Urothelium cell line (cell line): ENCODE measurements at regions not wholly inside any gene's neighbourhood (a gene's known extent, or its start where the extent isn't known, plus 50 kb on each side); places are given as distances from the start of the nearest gene placed in this dataset.

ENCODE experiments used
- DNase-seq: peaks from one replicate; pipeline ENCODE4 v3.0.0; 2011; ENCODE audit warnings: low spot score, mixed read lengths
- FAIRE-seq: peaks from 2 replicates; lab custom pipeline; 2011; peaks lifted over from hg19 to GRCh38; lab: Jason Lieb, UNC

DNA sequence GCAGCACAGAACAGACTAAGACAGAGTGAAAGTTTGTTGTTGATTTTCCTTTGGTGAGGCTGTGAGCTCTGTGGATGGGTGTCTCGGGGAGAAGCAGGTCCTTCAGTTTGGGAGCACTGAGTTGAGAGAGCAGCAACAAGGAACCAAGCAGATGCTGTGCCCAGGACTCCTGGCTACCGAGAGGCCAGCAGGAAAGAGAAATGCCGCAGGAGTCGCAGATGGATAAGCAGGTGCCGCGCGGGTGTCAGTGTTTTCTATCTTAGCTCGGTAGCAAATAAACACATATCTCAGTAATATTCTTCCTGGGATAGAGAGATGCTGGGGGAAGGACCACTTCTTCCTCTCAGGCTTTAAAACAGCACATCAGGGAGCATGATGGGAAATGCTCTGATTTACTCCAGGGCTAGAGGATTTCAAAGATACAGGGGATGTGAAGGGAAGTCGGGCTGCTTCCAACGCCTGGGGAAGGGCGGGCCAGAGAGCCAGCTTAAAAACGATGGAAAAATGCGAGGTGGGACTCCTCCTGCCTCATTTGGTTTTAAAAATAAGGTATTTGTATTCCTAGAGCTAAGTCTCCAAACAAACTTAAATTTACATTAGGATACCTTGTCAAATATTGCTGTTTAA, 470.7 kb upstream of the B3GAT1 start:
- FAIRE-seq = no peak
- no peak for DNase-seq

DNA sequence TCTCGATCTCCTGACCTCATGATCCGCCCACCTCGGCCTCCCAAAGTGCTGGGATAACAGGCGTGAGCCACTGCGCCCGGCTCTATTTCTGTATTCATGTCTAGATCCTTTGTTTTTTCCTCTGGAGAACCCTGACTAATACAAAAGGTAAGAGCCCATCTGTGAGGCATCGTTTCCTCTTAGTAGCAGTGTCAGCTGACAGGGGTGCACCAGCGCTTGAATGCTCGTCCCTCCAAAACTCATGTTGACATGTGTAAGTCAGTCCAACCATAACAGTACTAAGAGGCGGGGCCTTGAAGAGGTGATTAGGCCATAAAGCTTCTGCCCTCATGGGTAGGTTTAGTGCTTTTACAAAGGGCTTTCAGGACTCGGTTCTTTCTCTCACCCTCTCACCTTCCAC, 470.1 kb upstream of the B3GAT1 start:
- DNase-seq (no peak), FAIRE-seq (no peak)

DNA sequence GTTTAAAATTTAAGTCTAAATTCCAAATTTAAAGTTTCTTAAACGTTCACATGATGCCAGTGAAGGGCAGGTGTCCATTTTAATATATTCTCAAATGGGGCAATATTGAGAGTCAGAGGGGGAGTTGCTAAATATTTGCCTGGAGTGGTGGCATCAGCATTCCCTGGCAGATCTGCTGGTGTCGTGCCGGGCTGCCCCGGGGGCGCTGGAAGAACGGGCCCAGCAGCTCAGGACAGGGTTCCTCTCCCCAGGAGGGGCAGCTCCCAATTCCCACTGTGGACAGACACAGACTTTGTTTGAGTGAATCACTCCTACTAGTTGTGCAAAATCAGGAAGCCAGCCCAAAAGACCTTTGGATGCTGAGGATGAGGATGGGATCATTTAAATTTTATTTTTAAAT, 468.7 kb upstream of the B3GAT1 start:
- DNase-seq (no peak), FAIRE-seq (no peak)

DNA sequence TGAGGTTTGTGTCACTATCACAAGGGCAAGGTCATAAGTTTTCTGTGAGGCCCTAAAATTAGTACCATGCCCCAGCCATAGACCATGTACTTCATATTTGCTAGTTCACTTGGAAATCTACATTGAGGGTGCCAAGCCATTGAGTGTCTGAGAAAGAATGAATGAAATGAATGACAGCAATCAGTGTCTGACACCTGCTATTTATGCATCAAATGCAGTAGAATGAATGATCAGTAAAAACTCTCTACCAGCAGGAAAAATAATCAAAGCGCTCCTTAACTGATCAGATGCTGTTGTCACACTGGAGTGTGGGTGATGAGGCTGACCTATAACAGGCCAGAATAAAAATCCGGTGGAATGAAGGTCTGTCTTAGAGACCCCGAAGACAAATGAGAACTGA, 467.9 kb upstream of the B3GAT1 start:
- no peak for FAIRE-seq
- DNase-seq = no peak

DNA sequence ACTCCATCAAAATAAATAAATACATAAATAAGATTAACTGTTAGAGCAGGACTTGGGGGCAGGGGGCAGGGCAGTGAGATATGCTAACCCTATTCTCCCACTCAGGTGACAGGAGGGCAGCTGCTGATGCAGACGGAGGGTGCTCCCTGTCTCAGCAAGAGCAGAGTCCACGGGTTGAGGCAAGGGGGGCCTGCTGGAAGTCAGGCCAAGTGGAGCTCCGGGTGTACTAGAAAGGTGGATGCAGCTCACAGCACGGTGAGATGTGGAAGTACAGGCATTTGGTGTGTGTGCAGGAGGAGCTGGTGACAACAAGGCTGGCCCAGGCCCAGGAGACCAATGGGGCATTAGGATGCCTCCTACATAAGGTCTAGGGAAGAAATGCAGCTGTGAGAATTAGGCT, 467.3 kb upstream of the B3GAT1 start:
- FAIRE-seq (no peak), DNase-seq (no peak)

DNA sequence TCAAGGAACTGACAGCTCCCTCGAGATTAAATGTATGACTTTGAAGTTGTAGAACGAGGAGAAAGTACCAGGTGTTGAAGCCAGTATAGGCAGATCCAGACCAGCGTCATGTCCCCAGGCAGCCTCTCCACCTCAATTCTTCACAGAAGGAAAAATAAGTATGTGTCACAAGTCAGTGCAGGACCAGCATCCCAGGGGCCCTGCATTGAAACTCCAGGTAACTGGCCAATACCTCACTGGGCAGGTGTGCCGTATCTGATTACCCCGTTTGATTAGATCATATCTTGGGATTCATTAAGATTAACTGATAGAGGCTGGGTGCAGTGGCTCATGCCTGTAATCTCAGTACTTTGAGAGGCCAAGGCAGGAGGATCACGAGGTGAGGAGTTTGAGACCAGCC, 466.7 kb upstream of the B3GAT1 start:
- FAIRE-seq = no peak
- no peak for DNase-seq

DNA sequence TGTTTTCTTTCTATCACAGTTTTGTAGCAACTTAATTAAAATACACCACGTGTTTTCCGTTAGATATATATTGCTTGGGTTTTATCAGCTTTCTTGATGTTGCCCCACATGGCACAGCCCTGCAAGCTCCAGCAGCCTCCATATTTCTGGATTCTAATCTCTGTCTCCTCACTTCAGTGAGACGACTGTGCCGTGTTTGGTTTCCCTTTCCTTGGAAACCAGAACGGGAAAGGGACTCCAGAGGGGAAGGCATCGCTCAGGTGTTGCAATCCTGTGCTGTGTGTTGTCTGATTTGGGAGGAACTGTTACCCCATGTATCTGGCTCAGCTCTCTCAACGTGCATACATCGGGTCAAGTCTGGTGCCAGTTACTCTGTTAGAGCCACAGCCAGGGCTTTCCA, 464.2 kb upstream of the B3GAT1 start:
- no peak for DNase-seq
- no peak for FAIRE-seq

DNA sequence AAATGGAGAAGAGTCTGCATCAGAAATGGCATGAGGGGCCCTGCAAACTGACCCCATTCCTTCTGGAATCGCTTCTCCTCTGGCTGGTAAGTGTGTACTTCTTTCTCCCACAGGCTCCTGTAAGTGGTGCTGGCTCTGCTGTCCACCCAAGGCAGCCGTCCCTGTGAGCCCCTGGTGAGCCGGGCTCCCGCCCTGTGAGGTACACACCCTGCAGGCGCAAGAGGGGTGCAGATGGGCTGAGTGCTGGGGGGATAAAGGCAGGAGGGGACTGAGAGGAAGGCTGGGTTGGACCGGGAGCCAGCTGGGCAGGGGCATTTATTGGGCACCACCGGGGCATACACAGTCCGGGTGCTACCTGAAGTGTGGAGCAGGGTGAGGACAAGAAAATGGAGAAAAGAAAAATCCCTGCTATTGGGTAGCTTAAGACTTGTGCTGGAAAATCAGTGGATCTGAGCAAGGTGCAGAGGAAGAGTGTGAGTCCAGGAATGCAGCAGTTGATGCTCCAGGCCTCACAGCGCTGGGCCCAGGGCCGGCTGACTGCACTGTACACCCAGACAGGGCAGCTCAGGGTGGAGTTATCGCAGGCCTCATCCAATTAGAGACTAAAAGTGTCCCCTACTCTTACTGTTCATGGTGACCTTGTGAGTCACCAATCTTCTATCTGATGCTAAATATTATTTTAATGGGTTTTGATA, 455.1 kb upstream of the B3GAT1 start:
- FAIRE-seq (no peak), DNase-seq (no peak)

DNA sequence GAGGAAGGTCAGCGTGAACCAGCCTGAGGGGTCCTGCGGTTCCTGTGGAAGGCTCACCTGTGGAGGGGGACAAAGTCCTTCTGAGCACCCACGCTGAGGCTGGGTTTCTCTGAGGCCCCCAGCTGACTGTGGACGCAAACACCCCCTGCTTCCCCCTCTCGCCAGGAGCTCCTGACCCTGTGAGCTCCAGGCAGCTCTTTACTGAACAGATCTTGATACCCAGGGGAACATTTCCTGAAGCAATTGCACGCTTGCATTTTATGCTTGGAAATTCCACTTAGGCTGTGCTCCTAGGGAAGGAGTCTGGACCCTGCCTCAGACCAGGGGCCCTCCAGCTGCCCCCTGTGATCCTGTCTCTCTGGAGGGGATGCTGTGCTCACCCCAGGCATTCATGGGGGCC, 454.2 kb upstream of the B3GAT1 start:
- FAIRE-seq (no peak), DNase-seq (no peak)

DNA sequence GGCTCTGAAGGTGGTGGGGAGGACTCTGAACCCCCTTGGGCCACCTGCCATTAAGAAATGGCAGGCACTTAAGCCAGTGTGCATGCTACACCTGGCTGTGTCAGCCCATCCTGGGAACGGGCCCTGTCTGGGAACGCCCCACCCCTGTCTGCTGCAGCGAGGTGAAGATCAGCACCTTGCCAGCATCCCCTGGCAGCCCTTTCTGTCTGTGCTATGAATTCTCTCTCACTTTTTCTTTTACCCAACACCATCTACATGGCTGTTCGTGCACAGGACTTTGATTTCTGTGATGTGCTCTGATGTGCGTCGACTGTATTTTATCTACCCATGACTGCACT, 452.9 kb upstream of the B3GAT1 start:
- FAIRE-seq (no peak), DNase-seq (no peak)

DNA sequence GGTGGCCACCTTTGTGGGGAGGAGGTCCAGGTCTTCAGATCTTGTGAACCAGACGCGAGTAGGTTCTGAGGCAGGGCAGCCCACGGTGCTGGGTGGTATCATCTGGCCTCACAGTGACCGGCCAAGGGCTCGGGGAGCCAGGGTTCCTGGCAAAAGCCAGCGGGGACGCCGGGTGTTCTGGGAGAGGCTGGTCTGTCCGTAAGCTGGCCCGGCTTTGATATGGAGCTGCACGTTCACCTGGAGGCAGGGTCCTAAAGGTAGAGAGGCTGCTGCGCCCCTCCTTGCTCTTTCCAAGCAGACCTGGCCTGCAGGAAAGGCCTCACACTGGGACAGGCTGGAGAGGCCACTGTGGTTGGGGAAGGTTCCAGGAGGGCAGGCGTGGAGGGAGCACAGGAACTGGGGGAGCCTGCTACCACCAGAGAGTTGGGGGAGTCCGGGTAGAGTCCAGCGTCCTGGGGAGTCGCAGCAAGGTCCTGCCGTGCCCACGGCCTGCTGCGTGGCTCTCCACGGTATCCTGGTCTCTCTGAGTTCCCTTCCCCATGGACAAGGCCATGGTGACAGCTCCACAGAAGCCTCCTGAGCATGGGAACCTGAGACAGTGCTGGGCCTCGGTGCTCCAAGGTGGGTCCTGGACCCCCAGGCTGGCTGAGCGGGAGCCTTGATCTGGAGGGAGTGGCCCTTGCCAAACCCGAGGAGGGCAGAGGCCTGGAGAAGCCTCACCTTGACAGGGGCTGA, 452.4 kb upstream of the B3GAT1 start:
- FAIRE-seq = no peak
- no peak for DNase-seq

DNA sequence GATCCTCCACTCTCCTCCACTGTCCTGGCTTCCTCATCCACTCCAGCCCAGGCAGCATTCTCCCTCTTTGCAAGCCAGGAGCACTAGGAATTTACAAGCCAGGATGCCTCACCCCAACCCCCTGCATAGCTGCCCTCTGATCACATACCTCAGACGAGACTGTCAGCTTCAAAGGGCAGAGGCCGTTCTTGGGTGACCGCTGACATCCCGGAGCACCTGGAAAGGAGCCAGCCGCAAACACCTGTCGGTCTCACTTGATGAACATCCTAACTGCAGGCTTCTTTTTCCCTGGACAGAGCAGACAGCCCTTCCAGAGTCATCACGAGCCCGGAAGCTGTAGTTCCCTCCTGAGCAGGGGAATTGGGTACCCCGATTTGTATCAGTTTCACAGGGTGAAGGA, 451.3 kb upstream of the B3GAT1 start:
- peak; percentile 18 for DNase-seq
- no peak for FAIRE-seq

DNA sequence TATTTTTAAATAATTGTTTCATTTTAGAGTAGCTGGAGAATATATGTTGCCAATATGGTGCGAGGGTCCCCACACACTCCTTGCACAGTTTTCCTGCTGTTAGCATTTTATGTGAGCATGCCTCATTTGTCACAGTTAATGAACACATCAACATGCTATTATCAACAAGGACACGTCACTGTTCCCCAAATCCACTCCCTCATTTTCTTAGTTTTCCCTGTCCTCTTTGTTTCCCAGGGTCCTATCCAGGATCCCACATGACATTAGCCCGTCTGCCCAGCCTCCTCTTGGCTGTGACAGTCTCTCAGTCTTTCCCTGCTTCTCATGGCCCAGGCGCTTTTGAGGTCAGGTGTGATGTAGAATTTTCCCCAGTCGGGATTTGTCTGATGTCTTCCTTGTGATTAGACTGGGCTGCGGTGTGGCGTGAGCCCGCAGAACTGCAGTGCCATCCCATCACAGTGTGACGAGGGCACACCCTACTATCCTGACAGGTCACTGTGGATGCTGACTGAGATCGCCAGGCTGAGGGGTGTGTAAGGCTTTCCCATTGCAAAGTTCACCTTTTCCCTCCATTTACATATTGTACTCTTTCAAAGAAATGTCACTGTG, 450.6 kb upstream of the B3GAT1 start:
- DNase-seq (no peak), FAIRE-seq (no peak)

DNA sequence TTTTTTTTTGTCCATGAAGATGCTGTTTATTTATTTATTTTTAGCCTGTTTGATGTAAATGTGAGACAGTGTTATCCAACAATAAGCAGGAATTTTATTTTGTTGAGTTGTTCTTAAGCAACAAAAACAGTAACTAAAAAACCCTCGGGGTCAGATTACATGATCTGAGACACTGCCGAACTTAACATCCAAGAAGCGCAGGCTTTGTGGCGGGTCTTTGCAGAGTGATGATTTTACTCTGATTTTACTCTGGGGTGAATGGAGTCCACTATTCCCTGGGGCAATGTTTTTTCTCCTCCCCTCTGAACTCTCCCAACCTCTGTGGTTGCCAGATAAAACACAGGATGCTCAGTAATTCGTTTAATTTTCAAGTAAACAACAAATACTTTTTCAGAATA, 450.1 kb upstream of the B3GAT1 start:
- FAIRE-seq = no peak
- no peak for DNase-seq

DNA sequence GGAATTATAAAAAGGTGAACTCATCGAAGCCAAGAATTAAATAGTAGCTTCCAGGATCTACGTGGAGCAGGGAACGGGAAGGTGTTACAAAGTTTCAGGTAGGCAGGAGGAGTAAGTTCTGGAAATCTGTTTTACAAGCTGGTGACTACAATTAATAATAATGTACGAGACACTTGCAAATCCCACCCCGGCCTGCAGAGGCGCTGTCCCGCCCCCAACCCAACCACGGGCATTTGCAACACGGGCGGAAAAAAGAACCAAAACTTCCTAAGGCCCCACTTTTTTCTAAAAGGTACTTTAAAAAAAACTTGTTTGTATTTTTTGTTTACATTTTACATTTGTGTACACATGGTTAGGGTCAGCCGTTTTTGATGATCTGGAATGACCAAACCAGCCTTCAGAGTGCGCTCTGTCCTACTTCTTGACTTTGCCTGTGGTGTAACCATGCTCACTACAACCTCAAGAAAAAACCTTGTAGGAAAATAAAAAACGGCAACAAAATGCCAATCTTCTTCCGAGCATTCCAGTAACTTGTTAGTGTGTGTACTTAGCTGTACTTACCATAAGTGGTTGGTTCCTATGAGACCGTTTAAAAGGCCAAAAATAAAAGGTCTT, 449.6 kb upstream of the B3GAT1 start:
- DNase-seq (no peak), FAIRE-seq (no peak)

DNA sequence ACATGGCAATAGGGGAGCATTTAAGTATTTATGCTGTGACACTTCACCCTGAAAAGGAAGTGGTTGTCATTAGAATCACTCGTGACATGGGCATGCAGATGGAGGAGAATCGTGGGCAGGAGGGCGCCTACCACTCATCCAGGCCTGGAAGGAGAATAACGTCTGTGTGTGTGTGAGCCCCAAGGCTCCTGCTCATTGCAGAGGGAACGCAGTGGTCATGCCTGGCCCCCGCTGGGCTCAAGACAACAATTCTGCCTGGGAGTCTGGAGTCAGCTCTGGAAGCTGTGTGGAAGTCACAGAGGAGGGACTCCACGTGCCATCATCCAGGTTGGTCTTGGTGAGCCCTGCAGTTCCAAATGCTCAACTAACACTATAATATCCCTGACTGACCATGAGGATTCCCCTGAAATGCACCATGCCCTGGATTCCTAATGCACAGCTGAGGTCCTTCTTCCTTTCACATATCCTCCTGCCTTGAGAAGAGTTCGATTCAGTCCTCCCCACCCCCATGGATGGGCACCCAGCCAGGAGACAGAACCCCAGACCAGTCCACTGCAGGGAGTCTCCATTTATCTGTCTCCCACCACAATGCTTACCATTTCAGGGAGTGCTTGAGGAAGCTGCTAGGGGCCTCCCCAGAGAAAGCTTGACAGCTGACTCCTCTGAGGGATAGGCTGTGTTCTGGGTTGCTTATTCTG, 446.9 kb upstream of the B3GAT1 start:
- FAIRE-seq (no peak), DNase-seq (no peak)

DNA sequence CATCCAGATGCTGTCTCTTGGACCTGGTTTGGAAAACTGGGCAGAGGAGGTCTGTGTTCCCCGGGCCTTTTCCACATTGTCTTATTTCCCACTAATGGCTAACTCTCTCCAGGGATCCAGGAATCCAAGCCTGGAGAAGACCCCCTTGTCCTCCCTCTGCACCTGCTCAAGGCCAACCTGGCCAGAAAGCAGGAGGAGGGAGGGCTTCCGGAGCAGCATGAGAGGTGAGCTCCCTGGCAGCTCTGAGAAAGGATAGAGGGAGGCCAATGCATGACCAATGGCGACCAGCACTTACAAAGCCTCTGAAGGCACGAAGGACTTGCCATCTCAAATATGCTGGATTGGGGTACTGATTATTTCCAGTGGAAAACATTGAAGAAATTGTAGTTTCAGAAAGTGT, 445.0 kb upstream of the B3GAT1 start:
- no peak for FAIRE-seq
- no peak for DNase-seq

DNA sequence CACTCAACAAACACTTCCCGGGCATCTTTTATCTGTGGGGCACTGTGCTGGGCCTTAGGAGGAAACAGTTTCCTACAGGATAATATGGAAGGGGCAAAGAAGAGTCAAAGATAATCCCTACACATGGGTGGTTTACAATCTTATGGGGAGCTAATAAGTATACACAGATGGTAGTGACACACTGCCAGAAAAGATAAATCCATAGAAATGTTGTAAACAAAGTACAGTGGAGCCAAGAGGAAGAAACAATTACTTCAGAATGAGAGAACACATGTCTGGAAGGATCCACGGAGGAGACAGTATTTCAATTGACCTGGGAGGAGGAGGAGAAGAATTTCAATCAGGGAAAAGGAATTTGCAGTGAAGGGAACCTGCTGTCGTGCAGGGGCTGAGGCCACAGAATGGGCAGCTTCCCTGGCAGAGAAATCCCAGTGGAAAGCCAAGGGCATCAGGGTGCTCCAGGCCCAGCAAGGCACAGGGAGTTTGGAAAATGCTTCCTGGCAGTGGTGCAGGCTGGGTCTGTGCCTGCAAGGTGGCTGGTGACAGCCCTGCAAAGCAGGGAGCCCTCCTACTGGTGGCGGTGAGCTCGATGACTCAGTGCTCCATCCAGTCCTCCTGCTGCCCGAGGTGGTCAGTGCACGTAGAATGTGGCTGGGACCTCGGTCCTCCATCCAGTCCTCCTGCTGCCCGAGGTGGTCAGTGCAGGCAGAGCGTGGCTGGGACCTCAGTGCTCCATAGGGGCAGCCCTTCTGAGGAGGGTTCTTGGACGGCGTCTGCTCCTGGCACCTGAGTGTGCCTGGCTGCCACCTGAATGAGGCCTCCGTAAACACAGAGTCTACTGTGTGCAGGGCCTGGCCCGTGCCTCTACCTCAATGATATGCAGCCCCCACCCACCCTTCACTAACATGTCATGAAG, 444.3 kb upstream of the B3GAT1 start:
- DNase-seq (no peak), FAIRE-seq (no peak)

DNA sequence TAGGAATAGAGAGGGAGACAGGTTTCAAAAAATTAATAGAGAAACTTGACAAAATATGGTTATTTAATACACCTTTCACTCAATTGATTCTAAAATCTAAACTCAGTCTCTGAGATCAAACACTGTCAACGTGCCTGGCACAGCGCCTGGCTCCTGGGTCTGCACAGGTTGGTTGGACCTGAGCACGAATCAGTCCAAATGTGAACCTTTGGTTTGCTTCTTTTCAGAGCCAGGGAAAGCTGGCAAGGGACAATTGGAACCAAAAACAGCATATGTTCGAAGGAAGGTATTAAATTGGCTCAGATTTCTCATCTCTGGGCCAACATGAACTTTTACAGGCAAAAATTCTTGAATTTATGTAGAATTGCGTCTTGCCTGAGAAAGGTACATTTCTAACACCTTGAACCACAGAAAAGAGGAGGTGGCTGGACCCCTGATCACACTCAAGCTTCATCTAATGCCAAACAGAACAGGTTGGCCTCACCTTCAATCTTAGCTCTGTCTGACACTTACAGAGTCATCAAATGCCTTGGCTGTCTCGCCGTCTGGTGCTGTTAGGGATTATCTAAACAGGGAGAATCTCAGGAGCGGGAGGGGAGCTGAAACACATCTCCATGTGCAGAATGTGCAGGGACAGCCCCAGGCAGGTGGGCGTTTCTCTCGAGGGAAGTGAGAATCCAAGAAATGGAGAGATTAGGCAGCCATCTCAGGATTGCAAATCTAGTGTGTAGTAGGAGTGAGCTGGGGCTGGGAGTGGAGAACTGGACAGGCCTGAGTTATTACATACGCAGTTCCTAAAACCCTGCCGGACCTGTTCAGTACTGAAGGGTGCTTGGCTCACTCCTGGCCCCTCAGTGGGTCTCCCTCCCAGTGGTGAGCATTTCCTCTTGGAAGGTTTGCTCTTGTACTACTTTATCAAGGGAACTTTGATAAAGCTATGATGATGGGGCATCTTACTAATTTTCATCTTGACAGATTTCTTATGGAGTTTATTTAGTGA, 442.2 kb upstream of the B3GAT1 start:
- DNase-seq (no peak), FAIRE-seq (no peak)
